GM23248 (cell line): ENCODE measurements at regions not wholly inside any gene's neighbourhood (a gene's known extent, or its start where the extent isn't known, plus 50 kb on each side); places are given as distances from the start of the nearest gene placed in this dataset.

ENCODE experiments used
- DNase-seq: peaks from one replicate; pipeline ENCODE4 v3.0.0-alpha.2; 2015
- H2AFZ ChIP-seq: fragments of 200-600 bp; sonication (generic); 2 replicates; pipeline ENCODE4 v1.6.1; 2016; ENCODE audit warnings: antibody characterized with exemption
- H3F3A ChIP-seq: fragments of 200-600 bp; sonication (generic); 2 replicates; pipeline ENCODE4 v1.6.1; 2016; ENCODE audit warnings: mild to moderate bottlenecking, antibody characterized with exemption, mixed run types; ENCODE audit not compliant: insufficient read depth
- H3K27ac ChIP-seq: fragments of 200-600 bp; sonication (generic); 2 replicates; pipeline ENCODE4 v1.5.1; 2016; ENCODE audit warnings: mild to moderate bottlenecking
- H3K27me3 ChIP-seq: fragments of 200-600 bp; sonication (generic); replicated peaks from 2 replicates; pipeline ENCODE4 v1.6.1; 2016; ENCODE audit warnings: mild to moderate bottlenecking; ENCODE audit not compliant: insufficient read depth
- H3K36me3 ChIP-seq: fragments of 200-600 bp; sonication (generic); 2 replicates; pipeline ENCODE4 v1.6.1; 2016; ENCODE audit warnings: low read depth, mild to moderate bottlenecking
- H3K4me1 ChIP-seq: fragments of 200-600 bp; sonication (generic); 2 replicates; pipeline ENCODE4 v1.6.1; 2016; ENCODE audit warnings: mild to moderate bottlenecking; ENCODE audit not compliant: insufficient read depth
- H3K4me2 ChIP-seq: fragments of 200-600 bp; sonication (generic); one replicate; pipeline ENCODE4 v1.6.1; 2016; ENCODE audit warnings: mild to moderate bottlenecking; ENCODE audit not compliant: unreplicated experiment
- H3K4me3 ChIP-seq: fragments of 200-600 bp; sonication (generic); 2 replicates; pipeline ENCODE4 v1.5.1; 2016; ENCODE audit warnings: mild to moderate bottlenecking
- H3K79me2 ChIP-seq: fragments of 200-600 bp; sonication (generic); 2 replicates; pipeline ENCODE4 v1.6.1; 2016; ENCODE audit warnings: mild to moderate bottlenecking; ENCODE audit not compliant: insufficient read depth
- H3K9ac ChIP-seq: fragments of 200-600 bp; sonication (generic); 2 replicates; pipeline ENCODE4 v1.6.1; 2016; ENCODE audit warnings: mild to moderate bottlenecking
- H3K9me2 ChIP-seq: fragments of 200-600 bp; sonication (generic); 2 replicates; pipeline ENCODE4 v1.6.1; 2016; ENCODE audit warnings: mixed run types, mild to moderate bottlenecking, moderate library complexity; ENCODE audit not compliant: insufficient read depth
- H3K9me3 ChIP-seq: fragments of 200-600 bp; sonication (generic); one replicate; pipeline ENCODE4 v1.6.1; 2017; ENCODE audit warnings: low read depth
- H4K20me1 ChIP-seq: fragments of 200-600 bp; sonication (generic); 2 replicates; pipeline ENCODE4 v1.6.0; 2016; ENCODE audit not compliant: insufficient read depth
- EZH2 ChIP-seq: fragments of 200-600 bp; sonication (generic); IDR thresholded peaks from 2 replicates; pipeline ENCODE4 v1.6.1; 2018; ENCODE audit warnings: antibody characterized with exemption, mild to moderate bottlenecking; ENCODE audit not compliant: insufficient read depth, poor library complexity, severe bottlenecking
- EZH2phosphoT487 ChIP-seq: fragments of 200-600 bp; sonication (generic); IDR thresholded peaks from 2 replicates; pipeline ENCODE4 v1.6.1; 2018; ENCODE audit warnings: antibody characterized with exemption, moderate library complexity, mild to moderate bottlenecking, low read depth; ENCODE audit not compliant: insufficient read depth
- WGBS, 2 experiments: methylation state at CpG; one replicate each; pipeline ENCODE4 v1.1.6; 2015 to 2017; ENCODE audit warnings: low lambda C conversion rate in 2 of 2, low coverage in 1 of 2; ENCODE audit errors: missing lambda C conversion rate in 2 of 2; 5-methylcytosine and 5-hydroxymethylcytosine counted together
- in situ Hi-C: fragments of 300-500 bp; cut with MboI; formaldehyde crosslinking; loops from 2 replicates; pipeline ENCODE4 v1.15.0; 2020

DNA sequence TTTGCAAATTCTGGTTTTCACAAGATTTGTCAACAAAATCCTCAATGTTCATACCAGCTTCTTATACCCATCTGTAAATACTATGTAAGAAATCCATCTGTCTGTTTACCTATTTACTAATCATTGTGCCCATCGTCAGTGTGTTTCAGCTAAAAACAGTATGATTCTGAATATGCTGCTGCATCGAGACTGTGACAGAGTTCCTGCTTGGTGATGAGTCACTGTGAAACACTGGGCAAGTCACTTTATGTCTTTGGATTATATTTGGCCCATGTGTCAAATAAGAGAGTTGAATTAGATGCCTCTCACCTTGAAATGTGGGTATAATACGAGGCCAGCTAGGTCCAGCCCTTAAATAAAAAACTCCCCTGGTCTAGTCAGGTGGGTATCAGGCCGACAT is 79.3 kb downstream of the CBLL2 start:
- WGBS, 2 experiments = 52 to 54% methylated on average over 4 of the region's 4 CpGs
- Histone ChIP-seq H2AFZ (no peak overlapping the region), H3K36me3 (no peaks in the 10 kb centered on the region), H3K9ac (no peak overlapping the region), H3F3A (no peaks in the 10 kb centered on the region), H4K20me1 (no peaks in the 10 kb centered on the region), H3K4me3 (no peak overlapping the region), H3K9me2 (no peaks in the 10 kb centered on the region), H3K27me3 (no peaks in the 10 kb centered on the region), H3K4me1 (no peaks in the 10 kb centered on the region), H3K4me2 (no peak overlapping the region), H3K27ac (no peak overlapping the region), H3K9me3 (no peaks in the 10 kb centered on the region), H3K79me2 (no peaks in the 10 kb centered on the region)
- TF ChIP-seq EZH2phosphoT487 (no peak), EZH2 (no peak)
- DNase-seq = peak; percentile 45
- in situ Hi-C loops = no loop called here

GRCh38 chrX:22357621-22358020 is 84.9 kb downstream of the CBLL2 start:
- WGBS, 2 experiments = 100% methylated on average over 2 of the region's 2 CpGs
- no peak overlapping the region for H2AFZ ChIP-seq
- no peaks in the 10 kb centered on the region for H3F3A ChIP-seq
- no peaks in the 10 kb centered on the region for H3K27me3 ChIP-seq
- H3K36me3 ChIP-seq = no peaks in the 10 kb centered on the region
- in situ Hi-C loops = no loop called here
- H3K4me1 ChIP-seq = no peaks in the 10 kb centered on the region
- H3K79me2 ChIP-seq = no peaks in the 10 kb centered on the region
- H3K9ac ChIP-seq = no peak overlapping the region
- no peak overlapping the region for H3K4me3 ChIP-seq
- no peak for TF ChIP-seq EZH2
- no peaks in the 10 kb centered on the region for H4K20me1 ChIP-seq
- no peak overlapping the region for H3K4me2 ChIP-seq
- H3K9me2 ChIP-seq = no peaks in the 10 kb centered on the region
- no peaks in the 10 kb centered on the region for H3K9me3 ChIP-seq
- DNase-seq = no peak
- H3K27ac ChIP-seq = no peak overlapping the region

GRCh38 chrX:22360129-22360528 is 87.4 kb downstream of the CBLL2 start:
- no peak for DNase-seq
- 95 to 100% methylated on average over 2 to 3 of the region's 3 CpGs for WGBS, 2 experiments
- no peak for TF ChIP-seq EZH2
- TF ChIP-seq EZH2phosphoT487 = no peak
- no peak overlapping the region for H2AFZ ChIP-seq
- no peak overlapping the region for H3K4me2 ChIP-seq
- no peak overlapping the region for H3K27ac ChIP-seq
- no peaks in the 10 kb centered on the region for H3K36me3 ChIP-seq
- no peaks in the 10 kb centered on the region for H3K9me3 ChIP-seq
- H3K79me2 ChIP-seq = no peaks in the 10 kb centered on the region
- peaks cover 2% of the 10 kb centered on the region for H3K4me1 ChIP-seq
- no peaks in the 10 kb centered on the region for H3K9me2 ChIP-seq
- no peak overlapping the region for H3K4me3 ChIP-seq
- no peaks in the 10 kb centered on the region for H4K20me1 ChIP-seq
- in situ Hi-C loops = no loop called here
- no peak overlapping the region for H3K9ac ChIP-seq
- no peaks in the 10 kb centered on the region for H3K27me3 ChIP-seq
- H3F3A ChIP-seq = no peaks in the 10 kb centered on the region; the same call in 1 of the 2 replicates

- Histone ChIP-seq H4K20me1 (no peaks in the 10 kb centered on the region), H3K9ac (peak overlapping the region; percentile 44; the same call in 1 of the 2 replicates), H3K9me3 (no peaks in the 10 kb centered on the region), H3K79me2 (no peaks in the 10 kb centered on the region), H3F3A (no peaks in the 10 kb centered on the region; the same call in 1 of the 2 replicates), H3K27ac (peak overlapping the region; percentile 76), H3K9me2 (no peaks in the 10 kb centered on the region), H3K36me3 (no peaks in the 10 kb centered on the region), H3K4me1 (peaks cover 4% of the 10 kb centered on the region), H2AFZ (no peak overlapping the region), H3K4me2 (peak overlapping the region; percentile 28), H3K4me3 (no peak overlapping the region), H3K27me3 (no peaks in the 10 kb centered on the region)
- WGBS, 2 experiments = 10 to 15% methylated on average over 3 of the region's 3 CpGs
- TF ChIP-seq EZH2 (no peak), EZH2phosphoT487 (no peak)
- DNase-seq = peak; percentile 85
- in situ Hi-C loops = no loop called here
These were observed 92.7 kb downstream of the CBLL2 start for GRCh38 chrX:22365460-22365859.

GRCh38 chrX:22366166-22366702 is 93.5 kb downstream of the CBLL2 start:
- Histone ChIP-seq H3K27ac (peak overlapping the region; percentile 76), H3K27me3 (no peaks in the 10 kb centered on the region), H3K4me2 (no peak overlapping the region), H3F3A (no peaks in the 10 kb centered on the region; the same call in 1 of the 2 replicates), H3K9ac (no peak overlapping the region; the same call in 1 of the 2 replicates), H3K4me1 (peaks cover 4% of the 10 kb centered on the region), H3K9me2 (no peaks in the 10 kb centered on the region), H3K36me3 (no peaks in the 10 kb centered on the region), H3K79me2 (no peaks in the 10 kb centered on the region), H3K4me3 (no peak overlapping the region), H4K20me1 (no peaks in the 10 kb centered on the region), H3K9me3 (no peaks in the 10 kb centered on the region), H2AFZ (no peak overlapping the region)
- in situ Hi-C loops = no loop called here
- peak; percentile 56 for DNase-seq
- TF ChIP-seq EZH2 (no peak), EZH2phosphoT487 (no peak)
- WGBS, 2 experiments = 93% methylated on average over 1 of the region's 1 CpG; no CpG with 5 or more reads in 1 of the 2 experiments
